A549 (cell line): ENCODE measurements at regions not wholly inside any gene's neighbourhood (a gene's known extent, or its start where the extent isn't known, plus 50 kb on each side); places are given as distances from the start of the nearest gene placed in this dataset.

Experiments
- ATAC-seq, 2 experiments: fragments of 200-7000 bp in 1 of 2; fragments of >200 bp in 1 of 2; cut with Nextera tagmentation in 1 of 2; cut with Tn5 transposase in 1 of 2; 3 replicates each; pipeline versions ENCODE4 v1.8.0 to v1.9.1; 2018 to 2020; ENCODE audit warnings: mild to moderate bottlenecking in 1 of 2, moderate library complexity in 1 of 2
- CTCF ChIA-PET: fragments of 300-600 bp; sonication (Branson Sonifier 250); formaldehyde crosslinking; extraction: SDS; loops from one replicate; lab custom pipeline; 2021; ENCODE audit warnings: antibody characterized with exemption, inconsistent platforms; lab: Yijun Ruan, JAX
- POLR2A ChIA-PET: fragments of 350-600 bp; formaldehyde crosslinking; extraction: SDS; loops from one replicate; lab custom pipeline; 2021; ENCODE audit warnings: antibody characterized with exemption, inconsistent platforms; lab: Yijun Ruan, JAX
- DNase-seq, 2 experiments: peaks; one replicate each; pipeline versions ENCODE4 v3.0.0 to v3.0.0-alpha.2; 2011 to 2016; ENCODE audit warnings: low read depth in 1 of 2, low spot score in 1 of 2
- FAIRE-seq: peaks from 2 replicates; lab custom pipeline; 2011; peaks lifted over from hg19 to GRCh38; lab: Jason Lieb, UNC
- H3K27ac ChIP-seq, 2 experiments: fragments of >200 bp; sonication (Bioruptor Twin); formaldehyde crosslinking; 3 replicates each; pipeline ENCODE4 v1.5.1; 2016 to 2017
- H3K4me1 ChIP-seq: fragments of >200 bp; sonication (Bioruptor Twin); formaldehyde crosslinking; 3 replicates; pipeline ENCODE4 v1.6.1; 2016
- H3K4me2 ChIP-seq: fragments of >200 bp; sonication (Bioruptor Twin); formaldehyde crosslinking; 3 replicates; pipeline ENCODE4 v1.6.1; 2016
- H3K4me3 ChIP-seq: fragments of >200 bp; sonication (Bioruptor Twin); formaldehyde crosslinking; 3 replicates; pipeline ENCODE4 v1.5.1; 2016
- H3K9me3 ChIP-seq: fragments of >200 bp; sonication (Bioruptor Twin); formaldehyde crosslinking; 3 replicates; pipeline ENCODE4 v1.6.1; 2016
- CBX2 ChIP-seq: fragments of 200-600 bp; sonication (generic); IDR thresholded peaks from 2 replicates; pipeline ENCODE4 v1.6.1; 2016; ENCODE audit warnings: low read depth, mild to moderate bottlenecking, borderline replicate concordance
- CHD2 ChIP-seq: fragments of 150-350 bp; IDR thresholded peaks from 2 replicates; pipeline ENCODE4 v1.6.1; 2014; ENCODE audit warnings: low read length; ENCODE audit not compliant: partially characterized antibody
- EHF ChIP-seq: fragments of 250-450 bp; sonication (Bioruptor Pico); IDR thresholded peaks from 2 replicates; pipeline ENCODE4 v1.5.0; 2020; ENCODE audit warnings: mild to moderate bottlenecking
- ESRRA ChIP-seq: fragments of 150-350 bp; IDR thresholded peaks from 2 replicates; pipeline ENCODE4 v1.6.1; 2014; ENCODE audit warnings: mild to moderate bottlenecking, low read length, borderline replicate concordance
- FOSL2 ChIP-seq, 2 experiments: fragments of 450-650 bp in 1 of 2; fragments of >200 bp in 1 of 2; sonication (Bioruptor Twin) in 1 of 2; formaldehyde crosslinking; IDR thresholded peaks; 2 replicates each; pipeline versions ENCODE4 v1.5.0 to v1.6.1; 2016 to 2020; ENCODE audit warnings: mild to moderate bottlenecking in 1 of 2, moderate library complexity in 1 of 2
- FOXS1 ChIP-seq: fragments of 250-450 bp; sonication (Bioruptor Pico); IDR thresholded peaks from 2 replicates; pipeline ENCODE4 v1.5.0; 2020; ENCODE audit warnings: mild to moderate bottlenecking, moderate library complexity
- GATA3 ChIP-seq: IDR thresholded peaks from 2 replicates; pipeline ENCODE4 v1.6.1; 2012; ENCODE audit warnings: borderline replicate concordance
- HDAC2 ChIP-seq: fragments of 200-600 bp; sonication (generic); IDR thresholded peaks from 2 replicates; pipeline ENCODE4 v1.6.1; 2016
- HEYL ChIP-seq: fragments of 250-450 bp; sonication (Bioruptor Pico); IDR thresholded peaks from 2 replicates; pipeline ENCODE4 v1.8.0; 2021; ENCODE audit warnings: mild to moderate bottlenecking, moderate library complexity
- HOXA7 ChIP-seq: fragments of 250-450 bp; sonication (Bioruptor Pico); IDR thresholded peaks from 2 replicates; pipeline ENCODE4 v1.5.0; 2020; ENCODE audit warnings: mild to moderate bottlenecking, moderate library complexity
- HOXB13 ChIP-seq: fragments of 250-450 bp; sonication (Bioruptor Pico); IDR thresholded peaks from 2 replicates; pipeline ENCODE4 v1.5.0; 2020; ENCODE audit warnings: low read depth, mild to moderate bottlenecking, moderate library complexity
- HOXB5 ChIP-seq: fragments of 250-450 bp; sonication (Bioruptor Pico); IDR thresholded peaks from 2 replicates; pipeline ENCODE4 v1.5.0; 2020; ENCODE audit warnings: mild to moderate bottlenecking, moderate library complexity
- JUNB ChIP-seq: fragments of >200 bp; sonication (Bioruptor Twin); formaldehyde crosslinking; IDR thresholded peaks from 2 replicates; pipeline ENCODE4 v1.6.1; 2016
- KDM1A ChIP-seq: fragments of 200-600 bp; sonication (generic); IDR thresholded peaks from 2 replicates; pipeline ENCODE4 v1.6.1; 2016; ENCODE audit warnings: low read depth, mild to moderate bottlenecking
- KDM5A ChIP-seq: fragments of 200-600 bp; sonication (generic); IDR thresholded peaks from 2 replicates; pipeline ENCODE4 v1.6.1; 2016; ENCODE audit warnings: antibody characterized with exemption, mild to moderate bottlenecking
- MAZ ChIP-seq: fragments of 150-350 bp; IDR thresholded peaks from 2 replicates; pipeline ENCODE4 v1.6.1; 2014; ENCODE audit warnings: antibody characterized with exemption, low read depth, low read length, borderline replicate concordance
- NPAS2 ChIP-seq: fragments of 250-450 bp; sonication (Bioruptor Pico); IDR thresholded peaks from 2 replicates; pipeline ENCODE4 v1.8.0; 2022; ENCODE audit warnings: mild to moderate bottlenecking, moderate library complexity, borderline replicate concordance
- NR3C1 ChIP-seq: fragments of >200 bp; sonication (Bioruptor Twin); formaldehyde crosslinking; IDR thresholded peaks from 3 replicates; pipeline ENCODE4 v1.6.1; 2017
- POLR2AphosphoS2 ChIP-seq: conservative IDR thresholded peaks from 2 replicates; pipeline ENCODE4 v1.6.1; 2012; ENCODE audit warnings: low read length, improper control_type of control experiment, inconsistent platforms
- TFCP2L1 ChIP-seq: fragments of 250-450 bp; sonication (Bioruptor Pico); IDR thresholded peaks from 2 replicates; pipeline ENCODE4 v1.5.0; 2021; ENCODE audit warnings: mild to moderate bottlenecking
- TP53 ChIP-seq: fragments of 250-450 bp; sonication (Bioruptor Pico); IDR thresholded peaks from 2 replicates; pipeline ENCODE4 v1.5.0; 2021; ENCODE audit warnings: mild to moderate bottlenecking, moderate library complexity
- ZC3H11A ChIP-seq: fragments of 450-650 bp; IDR thresholded peaks from 2 replicates; pipeline ENCODE4 v1.6.1; 2014; ENCODE audit warnings: antibody characterized with exemption, mild to moderate bottlenecking
- ZNF302 ChIP-seq: fragments of 250-450 bp; sonication (Bioruptor Pico); IDR thresholded peaks from 2 replicates; pipeline ENCODE4 v1.9.0; 2021; ENCODE audit warnings: inconsistent platforms, mild to moderate bottlenecking, moderate library complexity
- WGBS: methylation state at CpG from one replicate; pipeline ENCODE4 v1.1.6; 2017; ENCODE audit errors: missing lambda C conversion rate; 5-methylcytosine and 5-hydroxymethylcytosine counted together
- TF ChIP-seq, protein P1 (sequence below): fragments of >200 bp; sonication (Bioruptor Twin); formaldehyde crosslinking; IDR thresholded peaks from 3 replicates; pipeline ENCODE4 v1.5.1; 2016
- TF ChIP-seq, protein P2 (sequence below): IDR thresholded peaks from 2 replicates; pipeline ENCODE4 v1.6.1; 2012
- TF ChIP-seq, protein P3 (sequence below): fragments of 450-650 bp; IDR thresholded peaks from 2 replicates; pipeline ENCODE4 v1.6.1; 2014; ENCODE audit warnings: antibody characterized with exemption
- TF ChIP-seq, protein P4 (sequence below): fragments of >200 bp; sonication (Bioruptor Twin); formaldehyde crosslinking; IDR thresholded peaks from 2 replicates; pipeline ENCODE4 v1.6.1; 2016

DNA sequence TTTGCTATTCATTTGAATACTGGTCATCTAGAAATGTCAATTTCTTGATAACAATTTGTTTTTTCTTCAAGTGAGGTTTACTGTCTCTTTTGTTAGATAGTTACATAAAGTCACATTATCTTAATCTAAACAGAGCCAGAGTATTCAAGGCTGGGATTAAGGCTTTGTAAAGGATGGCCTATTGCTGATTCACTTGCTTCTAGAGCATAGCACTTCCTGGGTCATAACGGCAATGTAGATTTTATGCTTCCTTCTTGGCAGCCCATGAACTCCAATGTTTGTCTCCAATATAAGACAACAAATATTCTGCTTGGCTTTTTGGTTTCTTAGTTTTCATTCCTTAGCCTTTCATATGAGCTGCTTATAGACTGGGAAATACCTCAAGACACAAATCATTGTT lies 2007.9 kb upstream of the CDH6 start:
- no peak overlapping the region for H3K27ac ChIP-seq
- TF ChIP-seq ZC3H11A = no peak
- no peak for TF ChIP-seq ZNF302 (CRISPR knock-in tag)
- TF ChIP-seq KDM5A = no peak
- TF ChIP-seq HDAC2 = no peak
- no peak for TF ChIP-seq HOXB13 (CRISPR knock-in tag)
- no peak for TF ChIP-seq JUNB
- TF ChIP-seq, protein P1, sequence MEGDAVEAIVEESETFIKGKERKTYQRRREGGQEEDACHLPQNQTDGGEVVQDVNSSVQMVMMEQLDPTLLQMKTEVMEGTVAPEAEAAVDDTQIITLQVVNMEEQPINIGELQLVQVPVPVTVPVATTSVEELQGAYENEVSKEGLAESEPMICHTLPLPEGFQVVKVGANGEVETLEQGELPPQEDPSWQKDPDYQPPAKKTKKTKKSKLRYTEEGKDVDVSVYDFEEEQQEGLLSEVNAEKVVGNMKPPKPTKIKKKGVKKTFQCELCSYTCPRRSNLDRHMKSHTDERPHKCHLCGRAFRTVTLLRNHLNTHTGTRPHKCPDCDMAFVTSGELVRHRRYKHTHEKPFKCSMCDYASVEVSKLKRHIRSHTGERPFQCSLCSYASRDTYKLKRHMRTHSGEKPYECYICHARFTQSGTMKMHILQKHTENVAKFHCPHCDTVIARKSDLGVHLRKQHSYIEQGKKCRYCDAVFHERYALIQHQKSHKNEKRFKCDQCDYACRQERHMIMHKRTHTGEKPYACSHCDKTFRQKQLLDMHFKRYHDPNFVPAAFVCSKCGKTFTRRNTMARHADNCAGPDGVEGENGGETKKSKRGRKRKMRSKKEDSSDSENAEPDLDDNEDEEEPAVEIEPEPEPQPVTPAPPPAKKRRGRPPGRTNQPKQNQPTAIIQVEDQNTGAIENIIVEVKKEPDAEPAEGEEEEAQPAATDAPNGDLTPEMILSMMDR = no peak
- TF ChIP-seq KDM1A = no peak
- no peak for TF ChIP-seq GATA3
- TF ChIP-seq, protein P2, sequence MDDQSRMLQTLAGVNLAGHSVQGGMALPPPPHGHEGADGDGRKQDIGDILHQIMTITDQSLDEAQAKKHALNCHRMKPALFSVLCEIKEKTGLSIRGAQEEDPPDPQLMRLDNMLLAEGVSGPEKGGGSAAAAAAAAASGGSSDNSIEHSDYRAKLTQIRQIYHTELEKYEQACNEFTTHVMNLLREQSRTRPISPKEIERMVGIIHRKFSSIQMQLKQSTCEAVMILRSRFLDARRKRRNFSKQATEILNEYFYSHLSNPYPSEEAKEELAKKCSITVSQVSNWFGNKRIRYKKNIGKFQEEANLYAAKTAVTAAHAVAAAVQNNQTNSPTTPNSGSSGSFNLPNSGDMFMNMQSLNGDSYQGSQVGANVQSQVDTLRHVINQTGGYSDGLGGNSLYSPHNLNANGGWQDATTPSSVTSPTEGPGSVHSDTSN = no peak
- TF ChIP-seq TP53 (CRISPR knock-in tag) = no peak
- TF ChIP-seq EHF = no peak
- TF ChIP-seq CHD2 = no peak
- no peak for TF ChIP-seq CBX2
- TF ChIP-seq, protein P3, sequence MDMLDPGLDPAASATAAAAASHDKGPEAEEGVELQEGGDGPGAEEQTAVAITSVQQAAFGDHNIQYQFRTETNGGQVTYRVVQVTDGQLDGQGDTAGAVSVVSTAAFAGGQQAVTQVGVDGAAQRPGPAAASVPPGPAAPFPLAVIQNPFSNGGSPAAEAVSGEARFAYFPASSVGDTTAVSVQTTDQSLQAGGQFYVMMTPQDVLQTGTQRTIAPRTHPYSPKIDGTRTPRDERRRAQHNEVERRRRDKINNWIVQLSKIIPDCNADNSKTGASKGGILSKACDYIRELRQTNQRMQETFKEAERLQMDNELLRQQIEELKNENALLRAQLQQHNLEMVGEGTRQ = no peak
- TF ChIP-seq TFCP2L1 (CRISPR knock-in tag) = no peak
- TF ChIP-seq FOXS1 = no peak
- TF ChIP-seq NPAS2 (CRISPR knock-in tag) = no peak
- no peak for DNase-seq
- H3K4me1 ChIP-seq = no peaks in the 10 kb centered on the region
- no peak for ATAC-seq
- ChIA-PET CTCF (no interaction called here), POLR2A (no interaction called here)
- WGBS = 30% methylated on average over 1 of the region's 1 CpG
- no peaks in the 10 kb centered on the region; the same call in 2 of the 3 replicates for H3K9me3 ChIP-seq
- no peak for FAIRE-seq
- no peak overlapping the region for H3K4me3 ChIP-seq
- no peak overlapping the region for H3K4me2 ChIP-seq

DNA sequence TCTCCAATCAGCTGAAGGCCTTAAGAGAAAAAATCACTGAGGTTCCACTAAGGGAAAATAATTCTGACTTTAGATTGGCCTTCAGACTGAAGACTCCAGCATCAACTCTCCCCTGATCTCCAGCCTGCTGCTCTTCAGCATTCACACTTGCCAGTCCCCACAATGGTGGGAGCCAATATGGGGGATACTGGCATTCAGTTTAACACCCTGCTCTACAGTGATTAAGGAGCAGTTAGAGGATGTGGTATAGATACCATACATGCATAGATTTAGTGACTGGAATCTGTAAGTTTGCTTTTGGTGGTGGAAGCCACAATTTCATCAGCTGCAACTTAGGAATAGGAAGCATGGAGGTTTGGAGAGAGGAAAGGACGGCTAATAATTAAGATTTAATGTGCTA lies 2017.7 kb upstream of the CDH6 start:
- H3K4me1 ChIP-seq = no peaks in the 10 kb centered on the region
- no peak overlapping the region for H3K27ac ChIP-seq
- CTCF ChIA-PET = no interaction called here
- 36% methylated on average over 1 of the region's 1 CpG for WGBS
- ATAC-seq (no peak), FAIRE-seq (no peak), DNase-seq (no peak)
- no peak overlapping the region for H3K4me2 ChIP-seq
- H3K4me3 ChIP-seq = no peak overlapping the region
- H3K9me3 ChIP-seq = no peaks in the 10 kb centered on the region; the same call in 2 of the 3 replicates
- TF ChIP-seq HEYL (CRISPR knock-in tag) = no peak
- TF ChIP-seq POLR2AphosphoS2 = no peak
- no peak for TF ChIP-seq KDM1A
- no peak for TF ChIP-seq HOXB5
- no peak for TF ChIP-seq NR3C1
- no peak for TF ChIP-seq ZC3H11A
- TF ChIP-seq, protein P4, sequence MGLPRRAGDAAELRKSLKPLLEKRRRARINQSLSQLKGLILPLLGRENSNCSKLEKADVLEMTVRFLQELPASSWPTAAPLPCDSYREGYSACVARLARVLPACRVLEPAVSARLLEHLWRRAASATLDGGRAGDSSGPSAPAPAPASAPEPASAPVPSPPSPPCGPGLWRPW = no peak
- TF ChIP-seq, protein P1 = no peak
- no peak for TF ChIP-seq HOXA7 (CRISPR knock-in tag)
- no peak for TF ChIP-seq ESRRA
- TF ChIP-seq NPAS2 (CRISPR knock-in tag) = no peak
- no peak for TF ChIP-seq MAZ
- TF ChIP-seq FOSL2 (IDR thresholded peaks at IDR 0.05) = no peak
- TF ChIP-seq FOSL2 (CRISPR knock-in tag; IDR thresholded peaks at IDR 0.05) = no peak
- no peak for TF ChIP-seq EHF
- POLR2A ChIA-PET = no interaction called here
